Osteoblast (primary cell): ENCODE measurements at regions not wholly inside any gene's neighbourhood (a gene's known extent, or its start where the extent isn't known, plus 50 kb on each side); places are given as distances from the start of the nearest gene placed in this dataset.

ENCODE experiments used
- DNase-seq: peaks from one replicate; pipeline ENCODE4 v3.0.0; 2011; ENCODE audit warnings: low spot score, mixed read lengths; ENCODE audit not compliant: insufficient read length; ENCODE audit errors: missing footprints
- H2AFZ ChIP-seq: 2 replicates; pipeline ENCODE4 v1.6.0; 2011; ENCODE audit warnings: mild to moderate bottlenecking, low read length
- H3K27ac ChIP-seq: 2 replicates; pipeline ENCODE4 v1.5.1; 2011; ENCODE audit warnings: mild to moderate bottlenecking, low read depth, low read length, moderate library complexity
- H3K27me3 ChIP-seq: 2 replicates; pipeline ENCODE4 v1.6.0; 2012; ENCODE audit warnings: mild to moderate bottlenecking, control low read depth, inconsistent platforms, low read length, moderate library complexity; ENCODE audit not compliant: insufficient read depth
- H3K36me3 ChIP-seq: 2 replicates; pipeline ENCODE4 v1.5.1; 2011; ENCODE audit warnings: mild to moderate bottlenecking, low read length, control low read depth, moderate library complexity; ENCODE audit not compliant: insufficient read depth
- H3K4me1 ChIP-seq: 2 replicates; pipeline ENCODE4 v1.5.1; 2011; ENCODE audit warnings: mild to moderate bottlenecking, low read length, control low read depth, moderate library complexity; ENCODE audit not compliant: insufficient read depth
- H3K4me2 ChIP-seq: 2 replicates; pipeline ENCODE4 v1.6.0; 2011; ENCODE audit warnings: mild to moderate bottlenecking, low read length; ENCODE audit not compliant: insufficient read depth
- H3K4me3 ChIP-seq: fragments of 200-600 bp; sonication (generic); 3 replicates; pipeline ENCODE4 v1.5.1; 2012; ENCODE audit warnings: mild to moderate bottlenecking, low read length, inconsistent platforms; ENCODE audit not compliant: insufficient read depth
- H3K79me2 ChIP-seq: 2 replicates; pipeline ENCODE4 v1.6.0; 2012; ENCODE audit warnings: mild to moderate bottlenecking, low read length, control low read depth, inconsistent platforms; ENCODE audit not compliant: insufficient read depth
- H3K9me3 ChIP-seq: 2 replicates; pipeline ENCODE4 v1.5.1; 2011; ENCODE audit warnings: low read depth, low read length, control low read depth
- H4K20me1 ChIP-seq: 2 replicates; pipeline ENCODE4 v1.6.0; 2012; ENCODE audit warnings: mild to moderate bottlenecking, low read length, control low read depth; ENCODE audit not compliant: insufficient read depth
- CTCF ChIP-seq: IDR thresholded peaks from 2 replicates; pipeline ENCODE4 v1.5.1; 2011; ENCODE audit warnings: mild to moderate bottlenecking, low read depth, low read length, moderate library complexity; ENCODE audit errors: extremely low read depth

GRCh38 chr5:103827976-103828375 lies 265.4 kb upstream of the NUDT12 start:
- Histone ChIP-seq H3K27me3 (no peaks in the 10 kb centered on the region), H3K79me2 (no peaks in the 10 kb centered on the region), H3K36me3 (no peaks in the 10 kb centered on the region), H3K27ac (no peak overlapping the region), H4K20me1 (no peaks in the 10 kb centered on the region), H3K4me3 (no peak overlapping the region), H3K9me3 (no peaks in the 10 kb centered on the region), H2AFZ (no peak overlapping the region), H3K4me1 (no peaks in the 10 kb centered on the region), H3K4me2 (no peak overlapping the region)
- no peak for DNase-seq
- TF ChIP-seq CTCF: no peak

- Histone ChIP-seq H3K4me2 (no peak overlapping the region), H3K36me3 (no peaks in the 10 kb centered on the region), H3K27me3 (no peaks in the 10 kb centered on the region), H3K9me3 (no peaks in the 10 kb centered on the region), H2AFZ (no peak overlapping the region), H4K20me1 (no peaks in the 10 kb centered on the region), H3K27ac (no peak overlapping the region), H3K79me2 (no peaks in the 10 kb centered on the region), H3K4me3 (no peak overlapping the region), H3K4me1 (no peaks in the 10 kb centered on the region)
- no peak for TF ChIP-seq CTCF
- DNase-seq: no peak
Observed at GRCh38 chr5:103821361-103821760, 258.8 kb upstream of the NUDT12 start.

GRCh38 chr5:103808464-103809106 lies 246.0 kb upstream of the NUDT12 start:
- Histone ChIP-seq H3K27ac (no peak overlapping the region), H3K9me3 (no peaks in the 10 kb centered on the region), H3K4me2 (no peak overlapping the region), H3K4me3 (no peak overlapping the region), H3K79me2 (no peaks in the 10 kb centered on the region), H3K36me3 (no peaks in the 10 kb centered on the region), H4K20me1 (no peaks in the 10 kb centered on the region), H3K4me1 (peaks cover 7% of the 10 kb centered on the region), H3K27me3 (no peaks in the 10 kb centered on the region), H2AFZ (peak overlapping the region; percentile 22)
- peak; percentile 43 for DNase-seq
- peak; percentile 100 for TF ChIP-seq CTCF

GRCh38 chr5:103804711-103805110 lies 242.1 kb upstream of the NUDT12 start:
- Histone ChIP-seq H3K27me3 (no peaks in the 10 kb centered on the region), H4K20me1 (no peaks in the 10 kb centered on the region), H3K36me3 (no peaks in the 10 kb centered on the region), H3K4me3 (no peak overlapping the region), H3K27ac (no peak overlapping the region), H2AFZ (no peak overlapping the region), H3K9me3 (no peaks in the 10 kb centered on the region), H3K79me2 (no peaks in the 10 kb centered on the region), H3K4me1 (peaks cover 13% of the 10 kb centered on the region), H3K4me2 (peak overlapping the region; percentile 6)
- no peak for DNase-seq
- no peak for TF ChIP-seq CTCF
